WI38 (cell line): ENCODE measurements at regions not wholly inside any gene's neighbourhood (a gene's known extent, or its start where the extent isn't known, plus 50 kb on each side); places are given as distances from the start of the nearest gene placed in this dataset.
"Not testable (repeated sequence)": the region's sequence is repeated elsewhere in the genome, so short reads cannot be mapped to it uniquely, and the experiment has no call there.

Source experiments
- H3K4me3 ChIP-seq: 2 replicates; pipeline ENCODE4 v1.5.1; 2011; ENCODE audit warnings: low read depth, mild to moderate bottlenecking, control low read depth, low read length
- TF ChIP-seq, protein P1 (sequence below): IDR thresholded peaks from 2 replicates; pipeline ENCODE4 v1.5.1; 2012; ENCODE audit warnings: low read depth, mild to moderate bottlenecking, control low read depth, low read length

DNA sequence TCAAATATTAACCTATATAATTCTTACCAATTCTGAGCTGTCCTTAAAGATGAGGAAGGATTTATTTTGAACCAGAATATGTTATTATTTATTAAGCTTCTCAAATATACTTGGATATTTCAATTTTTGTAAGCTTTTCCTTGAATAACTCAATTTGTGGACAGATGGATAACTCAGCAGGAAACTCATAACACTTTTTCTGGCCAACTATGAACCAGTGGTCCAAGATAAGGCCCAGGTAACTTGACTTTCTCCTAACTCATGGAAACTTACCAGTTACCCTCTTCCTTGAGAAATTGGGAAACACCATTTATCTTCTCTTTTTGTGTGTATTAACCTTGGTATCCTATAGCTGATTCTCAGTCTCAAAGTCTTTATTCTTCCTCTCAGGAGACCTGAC is 427.5 kb upstream of the SYNCRIP start:
- TF ChIP-seq, protein P1, sequence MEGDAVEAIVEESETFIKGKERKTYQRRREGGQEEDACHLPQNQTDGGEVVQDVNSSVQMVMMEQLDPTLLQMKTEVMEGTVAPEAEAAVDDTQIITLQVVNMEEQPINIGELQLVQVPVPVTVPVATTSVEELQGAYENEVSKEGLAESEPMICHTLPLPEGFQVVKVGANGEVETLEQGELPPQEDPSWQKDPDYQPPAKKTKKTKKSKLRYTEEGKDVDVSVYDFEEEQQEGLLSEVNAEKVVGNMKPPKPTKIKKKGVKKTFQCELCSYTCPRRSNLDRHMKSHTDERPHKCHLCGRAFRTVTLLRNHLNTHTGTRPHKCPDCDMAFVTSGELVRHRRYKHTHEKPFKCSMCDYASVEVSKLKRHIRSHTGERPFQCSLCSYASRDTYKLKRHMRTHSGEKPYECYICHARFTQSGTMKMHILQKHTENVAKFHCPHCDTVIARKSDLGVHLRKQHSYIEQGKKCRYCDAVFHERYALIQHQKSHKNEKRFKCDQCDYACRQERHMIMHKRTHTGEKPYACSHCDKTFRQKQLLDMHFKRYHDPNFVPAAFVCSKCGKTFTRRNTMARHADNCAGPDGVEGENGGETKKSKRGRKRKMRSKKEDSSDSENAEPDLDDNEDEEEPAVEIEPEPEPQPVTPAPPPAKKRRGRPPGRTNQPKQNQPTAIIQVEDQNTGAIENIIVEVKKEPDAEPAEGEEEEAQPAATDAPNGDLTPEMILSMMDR, result no peak
- no peak overlapping the region for H3K4me3 ChIP-seq

DNA sequence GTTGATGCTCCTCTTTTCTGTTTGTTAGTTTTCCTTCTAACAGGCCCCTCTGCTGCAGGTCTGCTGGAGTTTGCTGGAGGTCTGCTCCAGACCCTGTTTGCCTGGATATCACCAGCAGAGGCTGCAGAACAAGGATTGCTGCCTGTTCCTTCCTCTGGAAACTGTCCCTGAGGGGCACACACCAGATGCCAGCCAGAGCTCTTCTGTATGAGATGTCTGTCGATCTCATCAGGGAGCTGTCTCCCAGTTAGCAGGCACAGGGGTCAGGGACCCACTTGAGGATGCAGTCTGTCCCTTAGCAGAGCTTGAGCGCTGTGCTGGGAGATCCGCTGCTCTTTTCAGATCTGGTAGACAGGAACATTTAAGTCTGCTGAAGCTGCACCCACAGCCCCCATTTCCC is 422.3 kb upstream of the SYNCRIP start:
- not testable (repeated sequence) for H3K4me3 ChIP-seq

DNA sequence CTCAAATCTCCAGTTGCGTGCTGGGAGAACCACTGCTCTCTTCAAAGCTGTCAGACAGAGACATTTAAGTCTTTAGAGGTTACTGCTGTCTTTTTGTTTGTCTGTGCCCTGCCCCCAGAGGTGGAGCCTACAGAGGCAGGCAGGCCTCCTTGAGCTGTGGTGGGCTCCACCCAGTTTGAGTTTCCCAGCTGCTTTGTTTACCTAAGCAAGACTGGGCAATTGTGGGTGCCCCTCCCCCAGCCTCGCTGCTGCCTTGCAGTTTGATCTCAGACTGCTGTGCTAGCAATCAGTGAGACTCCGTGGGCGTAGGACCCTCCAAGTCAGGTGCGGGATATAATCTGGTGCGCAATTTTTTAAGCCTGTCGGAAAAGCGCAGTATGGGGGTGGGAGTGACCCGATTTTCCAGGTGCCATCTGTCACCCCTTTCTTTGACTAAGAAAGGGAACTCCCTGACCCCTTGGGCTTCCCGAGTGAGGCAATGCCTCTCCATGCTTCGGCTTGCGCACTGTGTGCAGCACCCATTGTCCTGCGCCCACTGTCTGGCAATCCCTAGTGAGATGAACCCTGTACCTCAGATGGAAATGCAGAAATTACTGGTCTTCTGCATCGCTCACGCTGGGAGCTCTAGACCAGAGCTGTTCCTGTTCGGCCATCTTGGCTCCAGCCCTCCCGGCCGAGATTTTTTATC is 414.8 kb upstream of the SYNCRIP start:
- not testable (repeated sequence) for H3K4me3 ChIP-seq

DNA sequence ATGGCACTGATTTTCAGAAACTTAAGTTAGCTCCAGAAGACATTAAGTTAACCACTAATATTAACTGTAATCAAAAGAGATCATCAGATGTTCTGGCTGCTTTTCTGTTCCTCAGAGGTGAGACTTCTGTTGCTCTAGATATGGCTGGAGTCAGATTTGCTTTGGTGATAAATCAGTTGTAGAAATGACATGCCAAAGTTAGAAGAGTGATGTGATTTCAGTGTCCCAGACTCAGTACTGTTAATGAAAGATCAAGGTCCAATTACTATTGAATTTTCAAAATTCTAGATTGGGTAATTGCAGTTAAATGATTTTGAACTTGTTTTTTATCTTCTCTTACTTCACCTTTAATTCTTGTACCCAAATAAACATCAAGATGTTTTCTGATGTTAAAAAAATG is 402.4 kb upstream of the SYNCRIP start:
- no peak overlapping the region for H3K4me3 ChIP-seq
- TF ChIP-seq, protein P1, result no peak

DNA sequence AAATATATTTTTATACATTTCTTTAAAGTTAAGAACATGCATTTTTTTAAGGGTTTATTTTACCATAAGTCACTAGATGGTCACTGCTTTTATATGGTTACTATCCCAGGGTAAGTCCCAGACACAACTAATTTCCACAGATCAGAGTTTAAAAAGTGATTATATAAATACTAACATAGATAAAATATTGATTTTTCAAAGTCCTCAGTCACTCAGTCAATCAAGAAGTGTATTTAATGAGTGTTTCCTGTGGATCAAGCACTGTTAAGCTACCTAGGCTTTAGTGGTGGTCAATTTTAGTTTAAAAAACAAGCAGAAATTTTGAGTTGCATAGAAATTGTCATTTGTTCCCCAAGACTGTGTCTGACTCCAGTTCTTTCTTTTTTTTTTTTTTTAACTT is 399.5 kb upstream of the SYNCRIP start:
- H3K4me3 ChIP-seq, result no peak overlapping the region
- TF ChIP-seq, protein P1, result no peak

DNA sequence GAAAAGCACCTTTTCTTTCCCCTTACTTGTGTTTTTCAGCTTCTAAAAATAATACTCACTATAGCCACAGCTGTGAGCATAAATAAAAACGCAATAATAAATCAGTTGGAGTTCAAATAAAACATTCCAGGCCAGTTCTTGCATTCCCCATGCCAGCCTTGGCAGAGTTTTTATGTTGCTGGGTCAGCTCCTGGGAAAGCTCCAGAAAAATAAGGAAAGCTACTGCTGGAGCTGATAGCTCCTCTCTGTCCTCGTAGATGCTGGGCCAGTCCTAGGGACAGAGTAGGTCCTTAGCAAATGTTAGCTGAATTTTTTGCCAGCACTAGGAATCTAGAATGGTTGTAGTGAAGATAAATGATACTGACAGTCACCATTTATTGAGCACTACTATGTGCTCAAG is 389.0 kb upstream of the SYNCRIP start:
- TF ChIP-seq, protein P1, result no peak
- H3K4me3 ChIP-seq, result no peak overlapping the region

DNA sequence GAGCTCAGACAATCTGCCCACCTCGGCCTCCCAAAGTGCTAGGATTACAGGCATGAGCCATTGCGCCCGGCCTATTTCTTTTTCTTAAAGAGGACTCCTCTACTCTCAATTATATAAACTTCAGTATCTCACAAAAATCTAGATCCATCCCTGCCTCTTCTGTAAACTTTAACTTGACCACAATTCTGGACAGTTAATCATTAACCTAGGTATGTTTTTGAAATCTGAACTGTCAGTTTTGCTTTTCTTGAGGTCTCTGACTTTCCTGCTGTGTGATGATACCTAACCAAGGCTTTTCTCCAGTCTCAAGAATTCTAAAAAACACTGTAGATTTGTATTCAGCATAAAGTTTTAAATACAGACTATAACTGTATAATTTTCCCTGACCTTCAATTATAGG is 388.2 kb upstream of the SYNCRIP start:
- H3K4me3 ChIP-seq, result no peak overlapping the region
- TF ChIP-seq, protein P1, result no peak

DNA sequence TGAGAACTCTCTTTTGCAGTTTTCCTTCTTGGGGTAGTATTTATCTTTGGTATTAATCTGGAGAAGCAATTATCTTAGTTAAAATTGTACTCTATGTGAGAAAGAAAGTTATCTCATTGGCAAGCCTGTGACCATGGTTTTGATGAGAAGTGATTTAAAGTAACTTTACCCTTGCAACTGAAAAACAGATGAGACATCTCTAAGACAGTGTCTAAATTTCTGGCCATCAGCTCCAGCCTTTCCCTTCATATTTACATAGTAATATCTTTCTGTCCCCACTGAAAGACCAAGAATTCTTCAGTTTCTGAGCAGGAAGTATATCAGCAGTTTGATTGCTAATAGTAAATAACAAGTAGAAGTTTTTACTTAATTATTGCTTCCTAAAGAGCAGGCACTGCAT is 386.1 kb upstream of the SYNCRIP start:
- TF ChIP-seq, protein P1, result no peak
- no peak overlapping the region for H3K4me3 ChIP-seq

DNA sequence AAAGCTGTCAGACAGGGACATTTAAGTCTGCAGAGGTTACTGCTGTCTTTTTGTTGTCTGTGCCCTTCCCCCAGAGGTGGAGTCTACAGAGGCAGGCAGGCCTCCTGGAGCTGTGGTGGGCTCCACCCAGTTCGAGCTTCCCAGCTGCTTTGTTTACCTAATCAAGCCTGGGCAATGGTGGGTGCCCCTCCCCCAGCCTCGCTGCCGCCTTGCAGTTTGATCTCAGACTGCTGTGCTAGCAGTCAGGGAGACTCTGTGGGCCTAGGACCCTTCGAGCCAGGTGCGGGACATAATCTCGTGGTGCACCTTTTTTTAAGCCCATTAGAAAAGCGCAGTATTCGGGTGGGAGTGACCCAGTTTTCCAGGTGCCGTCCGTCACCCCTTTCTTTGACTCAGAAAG is 384.2 kb upstream of the SYNCRIP start:
- H3K4me3 ChIP-seq, result not testable (repeated sequence)
